HCT116 (cell line): ENCODE measurements at regions not wholly inside any gene's neighbourhood (a gene's known extent, or its start where the extent isn't known, plus 50 kb on each side); places are given as distances from the start of the nearest gene placed in this dataset.

Experiments used
- ATAC-seq: fragments of 200-7000 bp; cut with Tn5 transposase; 2 replicates; pipeline ENCODE4 v1.9.1; 2020; ENCODE audit warnings: mild to moderate bottlenecking, moderate library complexity
- BruUV-seq: library from RNA; stranded (reverse); fragments of 400-500 nt; replicated peaks from 2 replicates; lab custom pipeline; 2021; lab: Mats Ljungman, UMichigan
- CTCF ChIA-PET: fragments of 300-600 bp; sonication (Branson Sonifier 250); formaldehyde crosslinking; loops from one replicate; lab custom pipeline; 2021; ENCODE audit warnings: antibody characterized with exemption; lab: Charles Lee
- POLR2A ChIA-PET: fragments of 300-600, 350-600 bp; sonication (Branson Sonifier 250); formaldehyde crosslinking; loops from one replicate; lab custom pipeline; 2021; ENCODE audit warnings: antibody characterized with exemption; lab: Charles Lee
- RAD21 ChIA-PET, 2 experiments: fragments of 300-600 bp; sonication (Branson Sonifier 250); formaldehyde crosslinking; loops; one replicate each; lab custom pipeline; 2023; ENCODE audit warnings: low total read pairs in 2 of 2; ENCODE audit not compliant: uncharacterized antibody in 2 of 2, unreplicated experiment in 2 of 2, low non-redundant PET in 1 of 2; lab: Charles Lee
- DNase-seq: peaks from one replicate; pipeline ENCODE4 v3.0.0-alpha.2; 2010; ENCODE audit warnings: low read depth, low spot score
- H2AFZ ChIP-seq: fragments of 200-600 bp; shearing (Covaris generic), sonication (generic); 2 replicates; pipeline ENCODE4 v1.6.1; 2017; ENCODE audit warnings: low read depth, mixed run types, mixed read lengths, antibody characterized with exemption, low read length; ENCODE audit not compliant: poor library complexity, severe bottlenecking
- H3K27ac ChIP-seq: 2 replicates; pipeline ENCODE4 v1.5.1; 2012; ENCODE audit warnings: low read depth, low read length
- H3K27me3 ChIP-seq: fragments of 200-600 bp; sonication (generic); 2 replicates; pipeline ENCODE4 v1.6.1; 2016; ENCODE audit warnings: mixed run types, low read length, mixed read lengths; ENCODE audit not compliant: insufficient read depth
- H3K36me3 ChIP-seq, 2 experiments: fragments of 200-500 bp in 1 of 2; fragments of 200-600 bp in 1 of 2; sonication (Bioruptor generic) in 1 of 2; sonication (generic) in 1 of 2; 2 replicates each; pipeline versions ENCODE4 v1.5.1 to v1.6.1; 2014 to 2016; ENCODE audit warnings: low read length in 2 of 2, inconsistent platforms in 1 of 2, mixed read lengths in 1 of 2, mixed run types in 1 of 2; ENCODE audit not compliant: insufficient read depth in 2 of 2, control insufficient read depth in 1 of 2
- H3K4me1 ChIP-seq, 2 experiments: fragments of 200-600 bp in 1 of 2; sonication (generic) in 1 of 2; 2 replicates each; pipeline versions ENCODE4 v1.5.1 to v1.6.1; 2012 to 2017; ENCODE audit warnings: low read length in 2 of 2, inconsistent platforms in 1 of 2, mild to moderate bottlenecking in 1 of 2, mixed read lengths in 1 of 2, mixed run types in 1 of 2, moderate library complexity in 1 of 2; ENCODE audit not compliant: insufficient read depth in 2 of 2, control insufficient read depth in 1 of 2
- H3K4me2 ChIP-seq: fragments of 200-600 bp; sonication (generic); 2 replicates; pipeline ENCODE4 v1.6.1; 2017; ENCODE audit warnings: mixed run types, low read length, mixed read lengths
- H3K4me3 ChIP-seq, 2 experiments: fragments of 200-600 bp in 1 of 2; sonication (generic) in 1 of 2; replicated peaks in 1 of 2; 2 replicates each; pipeline ENCODE4 v1.5.1; 2011 to 2016; ENCODE audit warnings: low read length in 2 of 2, control low read depth in 1 of 2, low read depth in 1 of 2, mild to moderate bottlenecking in 1 of 2, mixed read lengths in 1 of 2, mixed run types in 1 of 2
- H3K79me2 ChIP-seq: fragments of 200-600 bp; sonication (generic); 2 replicates; pipeline ENCODE4 v1.6.1; 2017; ENCODE audit warnings: mild to moderate bottlenecking, mixed run types, low read length, moderate library complexity, mixed read lengths; ENCODE audit not compliant: insufficient read depth
- H3K9ac ChIP-seq: fragments of 200-600 bp; sonication (generic); 2 replicates; pipeline ENCODE4 v1.6.1; 2016; ENCODE audit warnings: low read length, mixed read lengths
- H3K9me2 ChIP-seq: fragments of 200-600 bp; sonication (generic), shearing (Covaris generic); 2 replicates; pipeline ENCODE4 v1.6.1; 2017; ENCODE audit warnings: mixed run types, mild to moderate bottlenecking, moderate library complexity; ENCODE audit not compliant: insufficient read depth
- H3K9me3 ChIP-seq, 2 experiments: fragments of 200-500 bp in 1 of 2; fragments of 200-600 bp in 1 of 2; sonication (Bioruptor generic) in 1 of 2; sonication (generic) in 1 of 2; 2 replicates each; pipeline ENCODE4 v1.6.1; 2014 to 2017; ENCODE audit warnings: low read length in 2 of 2, mixed read lengths in 2 of 2, inconsistent platforms in 1 of 2, low read depth in 1 of 2, mild to moderate bottlenecking in 1 of 2, mixed run types in 1 of 2, moderate library complexity in 1 of 2; ENCODE audit not compliant: control insufficient read depth in 1 of 2, insufficient read depth in 1 of 2
- H4K20me1 ChIP-seq: fragments of 200-600 bp; sonication (generic), shearing (Covaris generic); 2 replicates; pipeline ENCODE4 v1.6.1; 2017; ENCODE audit warnings: mixed run types, mild to moderate bottlenecking, moderate library complexity; ENCODE audit not compliant: insufficient read depth
- CBX3 ChIP-seq: IDR thresholded peaks from 2 replicates; pipeline ENCODE4 v1.6.1; 2012; ENCODE audit warnings: low read depth
- CEBPB ChIP-seq: IDR thresholded peaks from 2 replicates; pipeline ENCODE4 v1.6.1; 2012; ENCODE audit warnings: low read depth
- EGR1 ChIP-seq: IDR thresholded peaks from 2 replicates; pipeline ENCODE4 v1.6.1; 2012; ENCODE audit warnings: low read depth
- EZH2 ChIP-seq: fragments of 200-600 bp; sonication (generic); IDR thresholded peaks from 2 replicates; pipeline ENCODE4 v1.6.1; 2017; ENCODE audit warnings: antibody characterized with exemption, mixed run types
- FOSL1 ChIP-seq: IDR thresholded peaks from 2 replicates; pipeline ENCODE4 v1.6.1; 2012; ENCODE audit warnings: low read depth
- JUND ChIP-seq: IDR thresholded peaks from 2 replicates; pipeline ENCODE4 v1.6.1; 2012
- POLR2A ChIP-seq: IDR thresholded peaks from 2 replicates; pipeline ENCODE4 v1.7.0; 2011; ENCODE audit warnings: borderline replicate concordance; ENCODE audit not compliant: insufficient read depth, insufficient read length; ENCODE audit errors: extremely low read depth
- POLR2AphosphoS5 ChIP-seq: IDR thresholded peaks from 2 replicates; pipeline ENCODE4 v1.6.1; 2011; ENCODE audit warnings: mild to moderate bottlenecking, low read depth, low read length, moderate library complexity
- RAD21 ChIP-seq: IDR thresholded peaks from 2 replicates; pipeline ENCODE4 v1.6.1; 2012; ENCODE audit warnings: low read depth, mild to moderate bottlenecking
- SIN3A ChIP-seq: IDR thresholded peaks from 2 replicates; pipeline ENCODE4 v1.6.1; 2012; ENCODE audit warnings: low read depth
- YY1 ChIP-seq: IDR thresholded peaks from 2 replicates; pipeline ENCODE4 v1.6.1; 2011; ENCODE audit warnings: low read length, low read depth, moderate library complexity, mild to moderate bottlenecking; ENCODE audit not compliant: insufficient replicate concordance; ENCODE audit errors: extremely low read depth
- ZBTB33 ChIP-seq: IDR thresholded peaks from 2 replicates; pipeline ENCODE4 v1.6.1; 2011; ENCODE audit warnings: mild to moderate bottlenecking, low read length, moderate library complexity; ENCODE audit not compliant: insufficient replicate concordance; ENCODE audit errors: extremely low read depth
- ZNF274 ChIP-seq: fragments of 200-500 bp; sonication (Bioruptor generic); IDR thresholded peaks from 2 replicates; pipeline ENCODE4 v1.6.1; 2014; ENCODE audit warnings: mild to moderate bottlenecking, low read depth, low read length, inconsistent platforms
- intact Hi-C: fragments of 100-400 bp; cut with micrococcal nuclease; formaldehyde crosslinking; loops from 2 replicates; pipeline ENCODE4 v1.10.0; 2022
- TF ChIP-seq, protein P1 (sequence below): IDR thresholded peaks from 2 replicates; pipeline ENCODE4 v1.6.1; 2012

DNA sequence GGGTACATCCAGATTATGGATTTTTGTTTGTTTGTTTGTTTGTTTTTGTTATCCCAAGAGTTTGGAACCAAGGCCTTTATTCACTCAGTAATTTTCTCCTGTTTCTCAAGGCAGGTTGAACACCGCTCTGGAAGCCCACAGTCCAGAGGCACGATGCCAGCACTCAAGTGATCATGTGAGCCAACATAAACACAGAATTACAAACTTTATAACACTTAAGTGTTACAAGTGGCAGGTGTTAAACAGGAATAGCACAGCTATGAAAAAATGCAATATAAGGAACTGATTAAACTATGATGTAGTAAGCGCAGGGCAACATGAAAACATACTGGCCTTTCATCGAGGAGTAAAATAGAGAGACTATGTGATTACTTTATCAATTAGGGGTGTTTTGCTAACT, 1885.8 kb upstream of the SEL1L start:
- no peak for ATAC-seq
- Histone ChIP-seq H3K4me3 (no peak overlapping the region), H3K79me2 (no peaks in the 10 kb centered on the region), H3K9me3 (peaks cover 8 to 38% of the 10 kb centered on the region in 2 experiments; a peak in 3 of 4 replicates)
- RAD21 ChIA-PET = no interaction called here
- TF ChIP-seq EGR1 (no peak), YY1 (no peak), POLR2A (no peak), JUND (no peak), CBX3 (no peak), ZBTB33 (no peak)
- TF ChIP-seq, all 23 proteins: peak for 0
- Histone ChIP-seq H3K27ac (no peak overlapping the region), H3K9ac (no peak overlapping the region), H2AFZ (no peak overlapping the region), H3K9me2 (no peaks in the 10 kb centered on the region), H3K4me1 (no peaks in the 10 kb centered on the region), H3K36me3 (no peaks in the 10 kb centered on the region), H4K20me1 (no peaks in the 10 kb centered on the region), H3K27me3 (no peaks in the 10 kb centered on the region), H3K4me2 (no peak overlapping the region)
- intact Hi-C loops = no loop called here
- DNase-seq = no peak
- POLR2A ChIA-PET = no interaction called here
- no TSS peak for BruUV-seq
- CTCF ChIA-PET = no interaction called here

DNA sequence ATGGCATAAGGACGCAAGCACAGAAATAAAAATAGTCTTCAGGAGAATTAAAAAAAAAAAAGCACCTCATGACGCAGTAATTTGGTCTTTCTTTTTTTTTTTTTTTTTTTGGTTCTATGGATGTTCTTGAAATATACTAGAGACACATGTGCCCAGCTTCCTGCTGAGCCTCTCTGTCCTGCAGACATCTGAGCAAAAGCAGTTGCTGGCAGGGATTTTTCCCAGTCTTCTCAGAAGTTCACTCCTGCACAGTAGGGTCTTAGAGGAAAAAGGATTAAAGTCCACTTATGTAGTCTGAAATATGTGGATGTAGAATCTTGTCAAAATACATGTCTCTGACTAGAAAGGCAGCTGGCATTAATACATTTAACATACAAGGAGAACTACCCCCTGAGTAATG, 1888.1 kb upstream of the SEL1L start:
- DNase-seq (no peak), ATAC-seq (no peak)
- ChIA-PET CTCF (no interaction called here), RAD21 (no interaction called here), POLR2A (no interaction called here)
- H2AFZ ChIP-seq = no peak overlapping the region
- intact Hi-C loops = no loop called here
- TF ChIP-seq EZH2 (no peak), POLR2A (no peak), RAD21 (no peak), ZNF274 (no peak), FOSL1 (no peak), CBX3 (no peak), YY1 (no peak), POLR2AphosphoS5 (no peak), CEBPB (no peak), SIN3A (no peak)
- TF ChIP-seq, protein P1, sequence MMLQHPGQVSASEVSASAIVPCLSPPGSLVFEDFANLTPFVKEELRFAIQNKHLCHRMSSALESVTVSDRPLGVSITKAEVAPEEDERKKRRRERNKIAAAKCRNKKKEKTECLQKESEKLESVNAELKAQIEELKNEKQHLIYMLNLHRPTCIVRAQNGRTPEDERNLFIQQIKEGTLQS = no peak
- BruUV-seq = no TSS peak
- H3K79me2 ChIP-seq = no peaks in the 10 kb centered on the region
- no peak overlapping the region for H3K27ac ChIP-seq
- H3K27me3 ChIP-seq = no peaks in the 10 kb centered on the region
- H3K4me2 ChIP-seq = no peak overlapping the region
- no peaks in the 10 kb centered on the region for H4K20me1 ChIP-seq
- peaks cover 15 to 29% of the 10 kb centered on the region in 2 experiments; a peak in 3 of 4 replicates for H3K9me3 ChIP-seq
- no peak overlapping the region for H3K9ac ChIP-seq
- no peak overlapping the region for H3K4me3 ChIP-seq
- no peaks in the 10 kb centered on the region for H3K36me3 ChIP-seq
- H3K4me1 ChIP-seq = no peaks in the 10 kb centered on the region
- no peaks in the 10 kb centered on the region for H3K9me2 ChIP-seq
